RKO (cell line): ENCODE measurements at regions not wholly inside any gene's neighbourhood (a gene's known extent, or its start where the extent isn't known, plus 50 kb on each side); places are given as distances from the start of the nearest gene placed in this dataset.
"Not testable (repeated sequence)": the region's sequence is repeated elsewhere in the genome, so short reads cannot be mapped to it uniquely, and the experiment has no call there.

Experiments
- DNase-seq: peaks from one replicate; pipeline ENCODE4 v3.0.0-alpha.2; 2016; ENCODE audit warnings: low spot score

- no peak for DNase-seq
These were observed 68.0 kb upstream of the ZNF157 start for GRCh38 chrX:47302396-47302795.

- DNase-seq: not testable (repeated sequence)
These were observed 63.8 kb upstream of the ZNF157 start for GRCh38 chrX:47306471-47307023.

- DNase-seq: peak; percentile 64
These were observed 58.2 kb upstream of the ZNF157 start for GRCh38 chrX:47311932-47312774.

GRCh38 chrX:47313056-47313455, 57.3 kb upstream of the ZNF157 start:
- DNase-seq: no peak

- no peak for DNase-seq
These were observed 53.9 kb upstream of the ZNF157 start for GRCh38 chrX:47316276-47317025.
